ENCODE measurements at regions not wholly inside any gene's neighbourhood (a gene's known extent, or its start where the extent isn't known, plus 50 kb on each side); places are given as distances from the start of the nearest gene placed in this dataset.

GRCh38 chr2:156834431-156834830, 398.3 kb downstream of the GPD2 start:
- TF ChIP-seq CTCF (IDR thresholded peaks at IDR 0.05; ENCODE audit: low read depth, low read length) (no peak), EZH2phosphoT487 (IDR thresholded peaks at IDR 0.05; ENCODE audit: low read depth) (no peak)
